Activated CD4-positive, alpha-beta T cell treated with anti-CD3 and anti-CD28 coated beads for 36 hours (primary cell): ENCODE measurements at regions not wholly inside any gene's neighbourhood (a gene's known extent, or its start where the extent isn't known, plus 50 kb on each side); places are given as distances from the start of the nearest gene placed in this dataset.
"Not testable (repeated sequence)": the region's sequence is repeated elsewhere in the genome, so short reads cannot be mapped to it uniquely, and the experiment has no call there.

Experiments
- ATAC-seq: fragments of 200-7000 bp; cut with Tn5 transposase; one replicate; pipeline ENCODE4 v1.10.0; 2021; ENCODE audit warnings: mild to moderate bottlenecking, moderate library complexity
- CTCF ChIA-PET: fragments of 350-600 bp; sonication (Branson Sonifier 250); formaldehyde crosslinking; loops from one replicate; lab custom pipeline; 2021; ENCODE audit warnings: antibody characterized with exemption; lab: Charles Lee
- POLR2A ChIA-PET: fragments of 350-600 bp; sonication (Branson Sonifier 250); formaldehyde crosslinking; loops from one replicate; lab custom pipeline; 2021; ENCODE audit warnings: antibody characterized with exemption, inconsistent platforms; lab: Charles Lee
- DNase-seq: peaks from one replicate; pipeline ENCODE4 v3.0.0-alpha.2; 2020
- H3K27ac Mint-ChIP-seq: one replicate; pipeline ENCODE4 v1.8.0; 2021; ENCODE audit warnings: mixed read lengths
- H3K27me3 Mint-ChIP-seq: one replicate; pipeline ENCODE4 v1.8.0; 2021; ENCODE audit warnings: mixed read lengths
- H3K36me3 Mint-ChIP-seq: one replicate; pipeline ENCODE4 v1.8.0; 2021; ENCODE audit warnings: low read depth, mixed read lengths
- H3K4me1 Mint-ChIP-seq: one replicate; pipeline ENCODE4 v1.8.0; 2021; ENCODE audit warnings: mixed read lengths
- H3K4me3 Mint-ChIP-seq: one replicate; pipeline ENCODE4 v1.8.0; 2021; ENCODE audit warnings: mild to moderate bottlenecking, moderate library complexity, mixed read lengths
- H3K9me3 Mint-ChIP-seq: one replicate; pipeline ENCODE4 v1.8.0; 2021; ENCODE audit warnings: low read depth, mixed read lengths
- intact Hi-C, 2 experiments: fragments of 100-400 bp; cut with DNase I in 1 of 2; cut with micrococcal nuclease in 1 of 2; formaldehyde crosslinking; loops; one replicate each; pipeline versions ENCODE4 v1.14.2 to v1.15.1; 2022 to 2024; cut with DNase I, micrococcal nuclease

- peaks cover 5% of the 10 kb centered on the region for H3K27me3 Mint-ChIP-seq
- ChIA-PET CTCF (no interaction called here), POLR2A (no interaction called here)
- H3K4me1 Mint-ChIP-seq: no peaks in the 10 kb centered on the region
- no peaks in the 10 kb centered on the region for H3K36me3 Mint-ChIP-seq
- no peaks in the 10 kb centered on the region for H3K9me3 Mint-ChIP-seq
- ATAC-seq: no peak
- H3K27ac Mint-ChIP-seq: no peak overlapping the region
- H3K4me3 Mint-ChIP-seq: no peak overlapping the region
- intact Hi-C loops: no loop called here
- DNase-seq: no peak
Measured at GRCh38 chr4:52472444-52472843, 186.7 kb downstream of the USP46 start.

- Mint-ChIP-seq H3K27ac (no peak overlapping the region), H3K4me1 (no peaks in the 10 kb centered on the region), H3K27me3 (peaks cover 4% of the 10 kb centered on the region), H3K36me3 (no peaks in the 10 kb centered on the region), H3K4me3 (no peak overlapping the region), H3K9me3 (peaks cover 2% of the 10 kb centered on the region)
- CTCF ChIA-PET: no interaction called here
- POLR2A ChIA-PET: no interaction called here
- no peak for ATAC-seq
- DNase-seq: no peak
- intact Hi-C loops: no loop called here
Measured at GRCh38 chr4:52477191-52477780, 181.8 kb downstream of the USP46 start.

GRCh38 chr4:52483186-52483890 is 175.8 kb downstream of the USP46 start:
- Mint-ChIP-seq H3K36me3 (no peaks in the 10 kb centered on the region), H3K9me3 (no peaks in the 10 kb centered on the region), H3K4me1 (no peaks in the 10 kb centered on the region), H3K4me3 (no peak overlapping the region), H3K27me3 (peaks cover 11% of the 10 kb centered on the region), H3K27ac (no peak overlapping the region)
- ChIA-PET CTCF (no interaction called here), POLR2A (no interaction called here)
- ATAC-seq: no peak
- DNase-seq: no peak
- intact Hi-C loops: no loop called here

GRCh38 chr4:52507774-52508173 is 151.3 kb downstream of the USP46 start:
- Mint-ChIP-seq H3K36me3 (no peaks in the 10 kb centered on the region), H3K4me1 (no peaks in the 10 kb centered on the region), H3K27me3 (peaks cover 6% of the 10 kb centered on the region), H3K4me3 (no peak overlapping the region), H3K9me3 (no peaks in the 10 kb centered on the region), H3K27ac (no peak overlapping the region)
- DNase-seq (no peak), ATAC-seq (no peak)
- ChIA-PET CTCF (no interaction called here), POLR2A (no interaction called here)
- intact Hi-C loops: no loop called here

- H3K4me1 Mint-ChIP-seq: no peaks in the 10 kb centered on the region
- intact Hi-C loops: no loop called here
- no peaks in the 10 kb centered on the region for H3K36me3 Mint-ChIP-seq
- ATAC-seq: no peak
- H3K4me3 Mint-ChIP-seq: no peak overlapping the region
- peaks cover 6% of the 10 kb centered on the region for H3K27me3 Mint-ChIP-seq
- H3K9me3 Mint-ChIP-seq: no peaks in the 10 kb centered on the region
- ChIA-PET CTCF (no interaction called here), POLR2A (no interaction called here)
- no peak overlapping the region for H3K27ac Mint-ChIP-seq
- no peak for DNase-seq
Measured at GRCh38 chr4:52510939-52511565, 148.0 kb downstream of the USP46 start.

GRCh38 chr4:52511825-52512224 is 147.3 kb downstream of the USP46 start:
- POLR2A ChIA-PET: no interaction called here
- no peaks in the 10 kb centered on the region for H3K4me1 Mint-ChIP-seq
- no peaks in the 10 kb centered on the region for H3K36me3 Mint-ChIP-seq
- peaks cover 10% of the 10 kb centered on the region for H3K27me3 Mint-ChIP-seq
- no peak overlapping the region for H3K4me3 Mint-ChIP-seq
- ATAC-seq (no peak), DNase-seq (no peak)
- H3K9me3 Mint-ChIP-seq: no peaks in the 10 kb centered on the region
- CTCF ChIA-PET: no interaction called here
- no peak overlapping the region for H3K27ac Mint-ChIP-seq
- intact Hi-C loops: no loop called here

- Mint-ChIP-seq H3K36me3 (no peaks in the 10 kb centered on the region), H3K4me3 (no peak overlapping the region), H3K27ac (no peak overlapping the region), H3K27me3 (peaks cover 10% of the 10 kb centered on the region), H3K4me1 (no peaks in the 10 kb centered on the region), H3K9me3 (no peaks in the 10 kb centered on the region)
- ChIA-PET POLR2A (no interaction called here), CTCF (no interaction called here)
- no peak for ATAC-seq
- no peak for DNase-seq
- intact Hi-C loops: no loop called here
Measured at GRCh38 chr4:52512291-52512690, 146.8 kb downstream of the USP46 start.

- H3K4me3 Mint-ChIP-seq, H3K4me1 Mint-ChIP-seq, intact Hi-C loops, H3K36me3 Mint-ChIP-seq, POLR2A ChIA-PET, DNase-seq, H3K9me3 Mint-ChIP-seq, ATAC-seq, CTCF ChIA-PET, H3K27ac Mint-ChIP-seq: not testable (repeated sequence)
- H3K27me3 Mint-ChIP-seq: peaks cover 12% of the 10 kb centered on the region
Measured at GRCh38 chr4:52522093-52522492, 137.0 kb downstream of the USP46 start.

GRCh38 chr4:52529983-52530382 is 129.1 kb downstream of the USP46 start:
- no peaks in the 10 kb centered on the region for H3K36me3 Mint-ChIP-seq
- peaks cover 2% of the 10 kb centered on the region for H3K9me3 Mint-ChIP-seq
- DNase-seq (no peak), ATAC-seq (no peak)
- intact Hi-C loops: no loop called here
- H3K27ac Mint-ChIP-seq: no peak overlapping the region
- ChIA-PET CTCF (no interaction called here), POLR2A (no interaction called here)
- H3K4me1 Mint-ChIP-seq: no peaks in the 10 kb centered on the region
- peaks cover 1% of the 10 kb centered on the region for H3K27me3 Mint-ChIP-seq
- H3K4me3 Mint-ChIP-seq: no peak overlapping the region

- Mint-ChIP-seq H3K36me3 (no peaks in the 10 kb centered on the region), H3K4me1 (no peaks in the 10 kb centered on the region), H3K27me3 (no peaks in the 10 kb centered on the region), H3K9me3 (no peaks in the 10 kb centered on the region), H3K27ac (no peak overlapping the region), H3K4me3 (no peak overlapping the region)
- CTCF ChIA-PET: no interaction called here
- POLR2A ChIA-PET: no interaction called here
- DNase-seq: no peak
- intact Hi-C loops: no loop called here
- no peak for ATAC-seq
Measured at GRCh38 chr4:52535793-52536192, 123.3 kb downstream of the USP46 start.
